ENCODE measurements at regions not wholly inside any gene's neighbourhood (a gene's known extent, or its start where the extent isn't known, plus 50 kb on each side); places are given as distances from the start of the nearest gene placed in this dataset.

GRCh38 chr7:46970476-46970875 is 611.4 kb downstream of the TNS3 start:
- DNase-seq (ENCODE audit: low read depth) = no peak
- no peak for TF ChIP-seq CTCF (IDR thresholded peaks at IDR 0.05; ENCODE audit: control insufficient read depth, extremely low read depth, insufficient read depth)
- no peak overlapping the region for H3K4me3 ChIP-seq (ENCODE audit: low read depth, low read length)

GRCh38 chr7:46970131-46970430 is 611.8 kb downstream of the TNS3 start:
- H3K4me3 ChIP-seq (ENCODE audit: low read depth, low read length) = no peak overlapping the region
- TF ChIP-seq CTCF (IDR thresholded peaks at IDR 0.05; ENCODE audit: control insufficient read depth, extremely low read depth, insufficient read depth) = no peak
- DNase-seq (ENCODE audit: low read depth) = no peak

- TF ChIP-seq CTCF (IDR thresholded peaks at IDR 0.05; ENCODE audit: control insufficient read depth, extremely low read depth, insufficient read depth) = no peak
- no peak overlapping the region for H3K4me3 ChIP-seq (ENCODE audit: low read depth, low read length)
- DNase-seq (ENCODE audit: low read depth) = no peak
Measured at GRCh38 chr7:46969303-46970130, 612.4 kb downstream of the TNS3 start.

- no peak for DNase-seq (ENCODE audit: low read depth)
- TF ChIP-seq CTCF (IDR thresholded peaks at IDR 0.05; ENCODE audit: control insufficient read depth, extremely low read depth, insufficient read depth) = no peak
- no peak overlapping the region for H3K4me3 ChIP-seq (ENCODE audit: low read depth, low read length)
Measured at GRCh38 chr7:46968003-46968402, 613.9 kb downstream of the TNS3 start.

- DNase-seq (ENCODE audit: low read depth) = no peak
- H3K4me3 ChIP-seq (ENCODE audit: low read depth, low read length) = no peak overlapping the region
- TF ChIP-seq CTCF (IDR thresholded peaks at IDR 0.05; ENCODE audit: control insufficient read depth, extremely low read depth, insufficient read depth) = no peak
Measured at GRCh38 chr7:46963719-46964118, 618.2 kb downstream of the TNS3 start.

- TF ChIP-seq CTCF (IDR thresholded peaks at IDR 0.05; ENCODE audit: control insufficient read depth, extremely low read depth, insufficient read depth) = no peak
- DNase-seq (ENCODE audit: low read depth) = no peak
- no peak overlapping the region for H3K4me3 ChIP-seq (ENCODE audit: low read depth, low read length)
Measured at GRCh38 chr7:46960970-46961369, 620.9 kb downstream of the TNS3 start.

GRCh38 chr7:46957195-46957594 is 624.7 kb downstream of the TNS3 start:
- DNase-seq (ENCODE audit: low read depth) = no peak
- TF ChIP-seq CTCF (IDR thresholded peaks at IDR 0.05; ENCODE audit: control insufficient read depth, extremely low read depth, insufficient read depth) = no peak
- no peak overlapping the region for H3K4me3 ChIP-seq (ENCODE audit: low read depth, low read length)
